ENCODE measurements at regions not wholly inside any gene's neighbourhood (a gene's known extent, or its start where the extent isn't known, plus 50 kb on each side); places are given as distances from the start of the nearest gene placed in this dataset.

- TF ChIP-seq CTCF (IDR thresholded peaks at IDR 0.05) (no peak), POLR2A (IDR thresholded peaks at IDR 0.05) (no peak)
Observed at GRCh38 chr4:24042094-24042493, 152.2 kb upstream of the PPARGC1A start.
